ENCODE measurements at regions not wholly inside any gene's neighbourhood (a gene's known extent, or its start where the extent isn't known, plus 50 kb on each side); places are given as distances from the start of the nearest gene placed in this dataset.

DNA sequence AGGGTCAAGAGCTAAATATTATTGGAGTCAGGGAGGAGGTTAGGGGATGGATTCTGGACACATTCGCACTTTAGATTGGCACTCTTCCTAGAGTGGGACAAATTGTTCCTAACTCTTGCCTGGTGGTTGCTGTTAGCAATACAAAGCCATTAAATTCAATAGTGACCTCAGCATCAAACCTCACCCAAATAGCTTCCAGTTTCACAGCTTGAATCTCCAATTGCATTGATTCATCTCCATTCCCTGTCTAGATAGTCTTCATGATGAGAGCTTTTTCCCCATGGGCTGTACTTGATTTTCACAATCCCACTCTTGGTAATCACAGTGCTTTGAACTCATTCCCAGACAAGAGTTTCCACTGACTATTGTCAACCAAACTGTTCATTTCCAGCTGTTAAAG is 585.9 kb upstream of the SYT4 start:
- no peak for TF ChIP-seq POLR2A (IDR thresholded peaks at IDR 0.05)
- TF ChIP-seq, protein P1, sequence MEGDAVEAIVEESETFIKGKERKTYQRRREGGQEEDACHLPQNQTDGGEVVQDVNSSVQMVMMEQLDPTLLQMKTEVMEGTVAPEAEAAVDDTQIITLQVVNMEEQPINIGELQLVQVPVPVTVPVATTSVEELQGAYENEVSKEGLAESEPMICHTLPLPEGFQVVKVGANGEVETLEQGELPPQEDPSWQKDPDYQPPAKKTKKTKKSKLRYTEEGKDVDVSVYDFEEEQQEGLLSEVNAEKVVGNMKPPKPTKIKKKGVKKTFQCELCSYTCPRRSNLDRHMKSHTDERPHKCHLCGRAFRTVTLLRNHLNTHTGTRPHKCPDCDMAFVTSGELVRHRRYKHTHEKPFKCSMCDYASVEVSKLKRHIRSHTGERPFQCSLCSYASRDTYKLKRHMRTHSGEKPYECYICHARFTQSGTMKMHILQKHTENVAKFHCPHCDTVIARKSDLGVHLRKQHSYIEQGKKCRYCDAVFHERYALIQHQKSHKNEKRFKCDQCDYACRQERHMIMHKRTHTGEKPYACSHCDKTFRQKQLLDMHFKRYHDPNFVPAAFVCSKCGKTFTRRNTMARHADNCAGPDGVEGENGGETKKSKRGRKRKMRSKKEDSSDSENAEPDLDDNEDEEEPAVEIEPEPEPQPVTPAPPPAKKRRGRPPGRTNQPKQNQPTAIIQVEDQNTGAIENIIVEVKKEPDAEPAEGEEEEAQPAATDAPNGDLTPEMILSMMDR (IDR thresholded peaks at IDR 0.05), result no peak
- peak in 2 of 3 donors; percentile 50 to 86 for TF ChIP-seq POLR2AphosphoS5 (IDR thresholded peaks at IDR 0.05)
- no peak for TF ChIP-seq EP300 (IDR thresholded peaks at IDR 0.05)

Data from suprapubic skin (tissue), 4 donors.